GM18505 (cell line): ENCODE measurements at regions not wholly inside any gene's neighbourhood (a gene's known extent, or its start where the extent isn't known, plus 50 kb on each side); places are given as distances from the start of the nearest gene placed in this dataset.

Experiments
- ATAC-seq: cut with Tn5 transposase; IDR thresholded peaks from one replicate; pipeline ENCODE4 v1.9.1; 2021; ENCODE audit not compliant: unreplicated experiment
- POLR2A ChIP-seq: IDR thresholded peaks from 4 replicates; pipeline ENCODE4 v1.6.1; 2011; ENCODE audit warnings: borderline replicate concordance; ENCODE audit not compliant: insufficient read depth, insufficient read length; ENCODE audit errors: extremely low read depth

DNA sequence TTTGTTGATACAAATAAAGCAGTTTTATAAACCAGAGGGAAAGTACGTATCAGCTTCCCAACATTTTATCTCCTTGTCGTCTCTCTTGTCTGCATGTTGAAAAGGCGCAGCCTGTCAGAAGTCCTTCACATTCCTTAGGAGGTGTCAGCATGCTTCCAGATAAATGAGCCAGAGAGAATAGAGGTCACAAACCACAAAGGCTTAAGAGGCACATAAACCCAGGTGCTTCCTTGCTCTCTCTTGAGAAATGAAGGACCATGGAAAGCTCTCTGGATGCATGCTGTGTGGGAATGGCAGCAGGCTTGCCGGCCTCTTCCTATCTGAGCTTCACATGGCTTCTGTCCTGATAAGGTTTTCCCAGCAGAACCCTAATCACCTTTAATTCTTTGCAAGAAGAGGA is 448.5 kb downstream of the XPNPEP1 start:
- no peak for TF ChIP-seq POLR2A
- no peak for ATAC-seq

GRCh38 chr10:109474261-109474660 is 449.1 kb downstream of the XPNPEP1 start:
- ATAC-seq = no peak
- TF ChIP-seq POLR2A = no peak

DNA sequence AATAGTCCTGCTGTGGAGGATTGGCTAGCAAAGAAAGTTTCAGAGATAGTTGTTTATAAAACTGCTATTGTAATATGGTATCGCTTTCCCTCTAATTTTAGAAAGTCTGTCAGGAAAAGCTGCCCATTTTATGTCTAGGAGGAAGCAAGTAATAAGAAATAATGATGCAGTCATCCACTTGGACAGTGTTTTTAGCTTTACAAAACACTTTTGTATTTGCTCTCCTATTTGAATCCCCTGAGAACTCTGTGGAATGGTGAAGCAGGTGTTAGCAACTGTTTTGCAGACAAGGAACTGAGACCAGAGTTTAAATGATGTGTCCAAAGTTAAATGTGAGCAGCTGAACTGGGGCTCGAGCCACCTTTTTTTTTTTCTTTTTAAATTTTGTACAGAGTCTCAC is 455.8 kb downstream of the XPNPEP1 start:
- no peak for ATAC-seq
- no peak for TF ChIP-seq POLR2A

GRCh38 chr10:109464949-109465348 is 458.4 kb downstream of the XPNPEP1 start:
- TF ChIP-seq POLR2A = no peak
- no peak for ATAC-seq

GRCh38 chr10:109457302-109457638 is 466.0 kb downstream of the XPNPEP1 start:
- ATAC-seq = no peak
- no peak for TF ChIP-seq POLR2A

DNA sequence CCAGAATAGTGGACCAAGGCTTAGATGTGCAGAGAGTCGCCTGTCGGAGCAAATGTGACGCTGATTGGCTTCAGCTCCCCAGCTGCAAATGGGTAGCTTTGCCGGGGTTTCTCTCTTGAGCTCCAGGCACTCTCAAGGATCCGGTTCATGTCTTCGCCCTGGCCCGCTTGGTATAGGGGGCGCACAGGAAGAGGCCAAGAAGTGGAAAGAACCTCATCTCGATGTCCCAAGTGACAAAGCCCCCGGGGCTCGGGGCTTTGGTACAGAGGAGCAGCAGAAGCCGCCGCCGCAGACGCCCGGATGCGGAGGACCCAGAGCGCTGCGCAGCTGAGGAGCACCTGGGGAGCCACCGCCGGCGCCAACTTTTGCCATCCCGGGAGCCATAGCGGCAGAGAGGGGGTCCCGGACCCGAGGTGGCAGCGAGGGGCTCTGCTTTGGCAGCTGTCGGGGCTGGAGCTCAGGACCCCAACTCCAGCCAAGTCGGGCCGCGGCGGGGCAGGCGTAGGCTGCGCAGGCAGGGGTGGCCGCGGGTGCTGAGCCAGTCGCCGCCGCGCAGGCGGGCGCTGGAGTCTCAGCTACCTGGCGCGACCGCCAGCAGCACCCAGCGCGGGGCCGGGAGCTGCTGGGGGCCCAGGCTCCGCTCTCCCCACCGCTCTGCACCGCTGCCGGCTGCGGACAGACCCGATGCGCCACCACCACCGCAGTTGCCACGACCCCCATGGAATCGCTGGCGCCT is 466.6 kb downstream of the XPNPEP1 start:
- TF ChIP-seq POLR2A = no peak
- no peak for ATAC-seq

- no peak for ATAC-seq
- TF ChIP-seq POLR2A = no peak
Measured at GRCh38 chr10:109454691-109455090, 468.6 kb downstream of the XPNPEP1 start.

DNA sequence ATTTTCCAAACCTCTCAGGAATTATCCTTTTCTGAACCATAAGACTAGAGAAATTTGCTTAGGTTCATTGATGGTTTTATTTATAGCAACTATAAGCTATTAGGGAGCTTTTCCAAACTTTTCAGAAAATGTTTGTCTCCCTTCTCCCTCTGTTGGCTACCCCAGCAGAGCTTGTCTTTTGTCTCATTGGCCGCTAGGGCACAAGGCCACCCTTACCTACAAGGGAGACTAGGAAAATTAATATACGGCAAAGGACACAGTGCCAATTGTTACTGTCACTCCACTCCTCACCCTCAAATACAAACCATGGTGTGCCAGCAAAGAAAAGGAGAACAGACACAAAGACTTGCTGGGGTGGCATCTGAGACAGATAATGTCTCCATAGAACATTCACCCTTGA is 471.4 kb downstream of the XPNPEP1 start:
- TF ChIP-seq POLR2A = no peak
- no peak for ATAC-seq

GRCh38 chr10:109450702-109451101 is 472.6 kb downstream of the XPNPEP1 start:
- no peak for TF ChIP-seq POLR2A
- no peak for ATAC-seq

- TF ChIP-seq POLR2A = no peak
Measured at GRCh38 chr10:109433434-109433833, 489.9 kb downstream of the XPNPEP1 start.

DNA sequence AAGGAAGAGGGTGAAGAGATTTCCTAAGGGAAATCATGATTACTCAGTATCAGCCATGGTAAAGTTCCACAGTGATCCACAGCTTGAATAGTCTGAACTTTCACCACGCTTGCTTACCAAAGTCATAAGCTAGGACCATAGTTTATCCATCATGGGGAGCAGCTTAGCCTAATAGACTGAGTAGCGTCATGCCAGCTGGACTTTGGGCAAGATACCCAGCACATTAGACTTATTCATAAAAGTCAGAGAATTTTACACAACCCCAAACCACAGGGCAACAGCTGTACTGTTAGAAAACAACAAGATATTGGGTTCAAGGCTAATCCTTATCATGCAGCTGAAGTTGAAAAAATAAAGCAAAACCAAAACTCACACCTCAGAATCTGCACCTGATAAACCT is 491.0 kb downstream of the XPNPEP1 start:
- ATAC-seq = no peak

More at GRCh38 chr10:109433434-109433833, 489.9 kb downstream of the XPNPEP1 start:
- no peak for ATAC-seq

DNA sequence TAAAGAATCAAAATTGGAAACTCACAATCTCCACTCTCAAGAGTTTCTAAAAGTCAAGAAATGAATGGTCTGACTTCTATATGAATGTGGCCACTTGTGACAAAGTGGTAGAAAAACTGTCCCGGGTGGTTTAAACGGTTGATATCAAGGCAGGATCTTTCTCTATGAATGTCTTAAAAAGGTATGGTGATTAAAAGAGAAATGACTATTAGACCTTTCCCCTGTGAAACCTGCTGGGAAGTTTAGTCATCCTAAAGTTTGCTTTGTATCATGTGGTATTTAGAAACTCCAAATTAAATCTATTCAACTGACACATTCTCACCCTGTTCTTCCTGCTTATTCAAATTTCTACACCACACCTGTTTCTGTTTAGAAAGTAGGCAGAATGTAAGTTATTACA is 492.5 kb downstream of the XPNPEP1 start:
- no peak for TF ChIP-seq POLR2A
- ATAC-seq = no peak

More for the DNA sequence above, 491.0 kb downstream of the XPNPEP1 start:
- TF ChIP-seq POLR2A = no peak

DNA sequence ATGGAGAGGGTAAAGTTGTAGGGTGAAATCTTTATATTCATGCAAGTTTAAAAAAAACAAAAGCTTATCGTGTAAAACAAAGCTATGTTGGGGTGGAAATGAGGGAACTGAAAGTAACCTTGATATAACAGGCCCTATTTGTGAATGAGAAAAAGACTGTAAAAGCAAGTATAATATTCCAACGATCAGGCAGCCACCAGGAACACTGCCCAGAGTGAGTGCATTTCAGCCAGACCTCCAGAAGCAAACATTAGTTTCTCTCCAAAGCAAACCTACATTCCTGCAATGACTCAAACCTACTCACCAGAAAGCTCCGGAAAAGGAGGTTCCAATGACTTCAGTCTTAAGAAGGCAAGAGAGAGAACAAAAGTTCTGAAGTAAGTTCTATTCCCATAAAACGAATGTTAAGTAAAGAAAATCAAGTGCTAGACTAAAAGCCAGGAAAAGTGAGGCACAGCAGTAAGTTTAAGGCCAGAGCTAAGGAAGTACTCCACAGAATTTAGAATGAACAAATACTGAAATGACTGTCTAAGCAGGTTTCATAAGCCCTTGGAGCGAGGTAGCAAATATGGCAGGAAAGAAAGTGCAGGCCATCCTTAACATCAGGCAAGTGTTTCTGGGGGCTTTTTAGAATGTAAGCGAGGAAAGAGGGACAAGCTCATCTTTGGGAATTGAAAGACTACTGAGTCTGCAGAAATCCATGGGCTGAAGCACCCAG is 493.1 kb downstream of the XPNPEP1 start:
- no peak for ATAC-seq

More for the DNA sequence above, 493.1 kb downstream of the XPNPEP1 start:
- no peak for TF ChIP-seq POLR2A
